HepG2 (cell line): ENCODE measurements at regions not wholly inside any gene's neighbourhood (a gene's known extent, or its start where the extent isn't known, plus 50 kb on each side); places are given as distances from the start of the nearest gene placed in this dataset.

Source experiments
- ATAC-seq: fragments of 200-7000 bp; cut with Tn5 transposase; 3 replicates; pipeline ENCODE4 v1.9.1; 2020; ENCODE audit warnings: mild to moderate bottlenecking, moderate library complexity
- BruUV-seq: library from RNA; stranded (reverse); fragments of 400-500 nt; replicated peaks from 2 replicates; lab custom pipeline; 2021; lab: Mats Ljungman, UMichigan
- CTCF ChIA-PET: fragments of 300-600 bp; formaldehyde crosslinking; extraction: SDS; loops from one replicate; lab custom pipeline; 2021; ENCODE audit warnings: low total read pairs, inconsistent platforms, low intra/inter-chr PET ratio; lab: Yijun Ruan, JAX
- POLR2A ChIA-PET: fragments of 350-600 bp; sonication (Branson Sonifier 250); formaldehyde crosslinking; loops from one replicate; lab custom pipeline; 2020; ENCODE audit warnings: antibody characterized with exemption, inconsistent platforms; lab: Yijun Ruan, JAX
- DNase-seq: peaks from one replicate; pipeline ENCODE4 v3.0.0-alpha.2; 2015; ENCODE audit warnings: low spot score
- FAIRE-seq: peaks from 3 replicates; lab custom pipeline; 2011; peaks lifted over from hg19 to GRCh38; lab: Jason Lieb, UNC
- H2AFZ ChIP-seq: one replicate; pipeline ENCODE4 v1.6.1; 2011; ENCODE audit warnings: low read length, inconsistent platforms
- H3K27ac ChIP-seq: fragments of 300-600 bp; 3 replicates; pipeline ENCODE4 v1.8.0; 2011; ENCODE audit warnings: mixed run types, mild to moderate bottlenecking, mixed read lengths, low read length, inconsistent platforms; ENCODE audit not compliant: insufficient read depth; ENCODE audit errors: extremely low read length
- H3K27me3 ChIP-seq, 2 experiments: fragments of 200-600 bp in 1 of 2; 2 replicates in 1 of 2; 3 replicates in 1 of 2; pipeline versions ENCODE4 v1.6.0 to v1.8.0; 2011; ENCODE audit warnings: low read length in 2 of 2, mild to moderate bottlenecking in 2 of 2, moderate library complexity in 2 of 2, inconsistent platforms in 1 of 2; ENCODE audit not compliant: insufficient read depth in 2 of 2, control insufficient read depth in 1 of 2
- H3K36me3 ChIP-seq, 2 experiments: fragments of 200-600 bp in 1 of 2; replicated peaks in 1 of 2; 2 replicates in 1 of 2; 3 replicates in 1 of 2; pipeline versions ENCODE4 v1.5.1 to v1.8.0; 2011; ENCODE audit warnings: low read length in 2 of 2, inconsistent platforms in 1 of 2; ENCODE audit not compliant: insufficient read depth in 2 of 2, control insufficient read depth in 1 of 2
- H3K4me1 ChIP-seq: 2 replicates; pipeline ENCODE4 v1.5.1; 2012; ENCODE audit warnings: low read length, inconsistent platforms; ENCODE audit not compliant: insufficient read depth
- H3K4me2 ChIP-seq: 2 replicates; pipeline ENCODE4 v1.6.0; 2011; ENCODE audit warnings: low read depth, low read length, inconsistent platforms
- H3K4me3 ChIP-seq, 3 experiments: fragments of 200-600 bp in 1 of 3; sonication (generic), shearing (Covaris generic) in 1 of 3; replicated peaks in 1 of 3; 2 replicates each; pipeline ENCODE4 v1.5.1; 2011 to 2016; ENCODE audit warnings: low read length in 3 of 3, inconsistent platforms in 2 of 3, low read depth in 2 of 3, mild to moderate bottlenecking in 2 of 3, control low read depth in 1 of 3, mixed read lengths in 1 of 3; ENCODE audit not compliant: insufficient read depth in 1 of 3
- H3K79me2 ChIP-seq: one replicate; pipeline ENCODE4 v1.6.1; 2011; ENCODE audit warnings: low read length, inconsistent platforms; ENCODE audit not compliant: insufficient read depth
- H3K9ac ChIP-seq: 2 replicates; pipeline ENCODE4 v1.6.0; 2011; ENCODE audit warnings: mild to moderate bottlenecking, low read depth, low read length, inconsistent platforms; ENCODE audit not compliant: insufficient read depth
- H3K9me3 ChIP-seq: 2 replicates; pipeline ENCODE4 v1.5.1; 2012; ENCODE audit warnings: mild to moderate bottlenecking, low read length
- H4K20me1 ChIP-seq: 2 replicates; pipeline ENCODE4 v1.6.0; 2011; ENCODE audit warnings: inconsistent platforms, mild to moderate bottlenecking, low read length, moderate library complexity; ENCODE audit not compliant: insufficient read depth
- RBFOX2 ChIP-seq: fragments of 200-400 bp; formaldehyde crosslinking; IDR thresholded peaks from 2 replicates; pipeline ENCODE4 v1.6.1; 2017; ENCODE audit warnings: low read depth, mild to moderate bottlenecking, low read length
- SMARCE1 ChIP-seq: fragments of 450-650 bp; IDR thresholded peaks from 2 replicates; pipeline ENCODE4 v1.6.1; 2017; ENCODE audit warnings: borderline replicate concordance
- TRAFD1 ChIP-seq: sonication (generic); formaldehyde crosslinking; IDR thresholded peaks from 2 replicates; pipeline ENCODE4 v1.5.1; 2020; ENCODE audit warnings: missing genetic modification reagents, mild to moderate bottlenecking, borderline replicate concordance
- ZBTB49 ChIP-seq: sonication (generic); formaldehyde crosslinking; IDR thresholded peaks from 2 replicates; pipeline ENCODE4 v1.4.0; 2020; ENCODE audit warnings: missing genetic modification reagents, borderline replicate concordance
- ZKSCAN8 ChIP-seq: IDR thresholded peaks from 2 replicates; pipeline ENCODE4 v1.6.1; 2016; ENCODE audit warnings: borderline replicate concordance, missing genetic modification reagents, missing compliant biosample characterization
- WGBS: methylation state at CpG from one replicate; pipeline ENCODE4 v1.1.6; 2017; ENCODE audit warnings: low lambda C conversion rate; 5-methylcytosine and 5-hydroxymethylcytosine counted together
- in situ Hi-C: cut with HindIII; loops from 2 replicates; pipeline ENCODE4 v1.10.0; 2017; ENCODE audit warnings: low pct_unique_long_range_greater_than_20kb; ENCODE audit not compliant: extremely low pct_ligation_motif_present
- intact Hi-C: fragments of 100-400 bp; cut with micrococcal nuclease; formaldehyde crosslinking; loops from one replicate; pipeline ENCODE4 v1.10.0; 2022; ENCODE audit not compliant: unreplicated experiment

GRCh38 chr10:10854725-10855124, 162.9 kb upstream of the CELF2 start (continued):
- no peak for TF ChIP-seq ZBTB49 (CRISPR knock-in tag)
- TF ChIP-seq TRAFD1: no peak

- 0% methylated on average over 1 of the region's 1 CpG for WGBS
- FAIRE-seq: no peak
- H3K79me2 ChIP-seq: no peaks in the 10 kb centered on the region
These were observed 162.5 kb upstream of the CELF2 start for GRCh38 chr10:10855151-10855581.

More at GRCh38 chr10:10855151-10855581, 162.5 kb upstream of the CELF2 start:
- Histone ChIP-seq H3K9me3 (0 out of 2 replicates have a peak, but pooled peaks cover 4% of the 10 kb centered on the region), H3K27me3 (no peaks in the 10 kb centered on the region), H3K4me2 (no peak overlapping the region), H4K20me1 (no peaks in the 10 kb centered on the region), H3K27ac (no peak overlapping the region), H3K4me1 (no peaks in the 10 kb centered on the region), H3K4me3 (no peak overlapping the region), H2AFZ (no peak overlapping the region), H3K9ac (no peak overlapping the region), H3K36me3 (no peaks in the 10 kb centered on the region)
- intact Hi-C loops: no loop called here
- BruUV-seq: no TSS peak
- no peak for ATAC-seq
- in situ Hi-C loops: no loop called here
- DNase-seq: no peak
- POLR2A ChIA-PET: no interaction called here
- TF ChIP-seq SMARCE1 (no peak), ZKSCAN8 (CRISPR knock-in tag) (no peak), RBFOX2 (no peak)
- CTCF ChIA-PET: no interaction called here
